BLaER1 (cell line): ENCODE measurements at regions not wholly inside any gene's neighbourhood (a gene's known extent, or its start where the extent isn't known, plus 50 kb on each side); places are given as distances from the start of the nearest gene placed in this dataset.

Experiments used
- H3K27ac ChIP-seq: shearing (Covaris generic); formaldehyde crosslinking; 2 replicates; pipeline ENCODE4 v1.8.1; 2022
- H3K27me3 ChIP-seq: shearing (Covaris generic); formaldehyde crosslinking; 2 replicates; pipeline ENCODE4 v1.8.1; 2022
- H3K36me3 ChIP-seq: shearing (Covaris generic); formaldehyde crosslinking; 2 replicates; pipeline ENCODE4 v1.8.1; 2022
- H3K4me1 ChIP-seq: shearing (Covaris generic); formaldehyde crosslinking; 2 replicates; pipeline ENCODE4 v1.8.1; 2022
- H3K4me2 ChIP-seq: shearing (Covaris generic); formaldehyde crosslinking; 2 replicates; pipeline ENCODE4 v1.8.1; 2022
- H3K4me3 ChIP-seq: shearing (Covaris generic); formaldehyde crosslinking; 2 replicates; pipeline ENCODE4 v1.8.1; 2022
- H3K9ac ChIP-seq: shearing (Covaris generic); formaldehyde crosslinking; 2 replicates; pipeline ENCODE4 v1.8.1; 2022
- H3K9me3 ChIP-seq: shearing (Covaris generic); formaldehyde crosslinking; 2 replicates; pipeline ENCODE4 v1.8.1; 2022
- H4K20me1 ChIP-seq: shearing (Covaris generic); formaldehyde crosslinking; 2 replicates; pipeline ENCODE4 v1.8.1; 2022
- Cebpa-rat ChIP-seq: shearing (Covaris generic); IDR thresholded peaks from 2 replicates; pipeline ENCODE4 v1.8.1; 2022

GRCh38 chr4:163077680-163078079 is 89.0 kb downstream of the NAF1 start:
- Histone ChIP-seq H3K4me2 (no peak overlapping the region), H3K36me3 (no peaks in the 10 kb centered on the region), H3K9ac (no peak overlapping the region), H3K27me3 (no peaks in the 10 kb centered on the region), H3K4me3 (no peak overlapping the region), H3K27ac (no peak overlapping the region), H4K20me1 (no peaks in the 10 kb centered on the region), H3K4me1 (no peaks in the 10 kb centered on the region), H3K9me3 (no peaks in the 10 kb centered on the region)
- no peak for TF ChIP-seq Cebpa-rat

GRCh38 chr4:163072222-163072621 is 94.5 kb downstream of the NAF1 start:
- H3K27ac ChIP-seq, result no peak overlapping the region
- no peak overlapping the region for H3K4me3 ChIP-seq
- no peaks in the 10 kb centered on the region for H3K27me3 ChIP-seq
- H3K4me1 ChIP-seq, result no peaks in the 10 kb centered on the region
- H4K20me1 ChIP-seq, result no peaks in the 10 kb centered on the region
- no peak overlapping the region for H3K9ac ChIP-seq
- H3K4me2 ChIP-seq, result no peak overlapping the region
- no peaks in the 10 kb centered on the region for H3K36me3 ChIP-seq
- no peak for TF ChIP-seq Cebpa-rat
- H3K9me3 ChIP-seq, result no peaks in the 10 kb centered on the region

GRCh38 chr4:163071308-163071707 is 95.4 kb downstream of the NAF1 start:
- Histone ChIP-seq H3K27me3 (no peaks in the 10 kb centered on the region), H3K4me1 (no peaks in the 10 kb centered on the region), H3K27ac (no peak overlapping the region), H3K4me3 (no peak overlapping the region), H3K9me3 (no peaks in the 10 kb centered on the region), H3K9ac (no peak overlapping the region), H4K20me1 (no peaks in the 10 kb centered on the region), H3K36me3 (no peaks in the 10 kb centered on the region), H3K4me2 (no peak overlapping the region)
- no peak for TF ChIP-seq Cebpa-rat

DNA sequence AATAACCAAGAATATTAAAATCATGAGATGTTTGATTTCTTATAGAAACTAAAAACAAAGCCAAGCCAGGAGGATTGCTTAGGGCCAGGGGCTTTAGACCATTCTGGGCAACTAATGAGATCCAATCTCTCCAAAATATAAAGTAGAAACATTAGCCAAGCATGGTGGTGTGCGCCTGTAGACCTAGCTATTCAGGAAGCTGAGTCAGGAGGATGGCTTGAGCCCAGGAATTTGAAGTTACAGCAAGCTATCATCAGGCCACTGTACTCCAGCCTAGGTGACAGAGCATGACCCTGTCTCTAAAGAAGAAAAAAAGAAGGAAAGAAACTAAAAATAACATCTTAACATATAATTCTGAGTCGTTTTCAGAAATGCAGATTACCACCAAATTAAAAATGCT is 96.7 kb downstream of the NAF1 start:
- no peaks in the 10 kb centered on the region for H3K4me1 ChIP-seq
- H3K9ac ChIP-seq, result no peak overlapping the region
- no peak overlapping the region for H3K4me3 ChIP-seq
- no peaks in the 10 kb centered on the region for H4K20me1 ChIP-seq
- no peak for TF ChIP-seq Cebpa-rat
- no peaks in the 10 kb centered on the region for H3K27me3 ChIP-seq
- H3K9me3 ChIP-seq, result no peaks in the 10 kb centered on the region
- H3K27ac ChIP-seq, result no peak overlapping the region
- no peaks in the 10 kb centered on the region for H3K36me3 ChIP-seq
- H3K4me2 ChIP-seq, result no peak overlapping the region

DNA sequence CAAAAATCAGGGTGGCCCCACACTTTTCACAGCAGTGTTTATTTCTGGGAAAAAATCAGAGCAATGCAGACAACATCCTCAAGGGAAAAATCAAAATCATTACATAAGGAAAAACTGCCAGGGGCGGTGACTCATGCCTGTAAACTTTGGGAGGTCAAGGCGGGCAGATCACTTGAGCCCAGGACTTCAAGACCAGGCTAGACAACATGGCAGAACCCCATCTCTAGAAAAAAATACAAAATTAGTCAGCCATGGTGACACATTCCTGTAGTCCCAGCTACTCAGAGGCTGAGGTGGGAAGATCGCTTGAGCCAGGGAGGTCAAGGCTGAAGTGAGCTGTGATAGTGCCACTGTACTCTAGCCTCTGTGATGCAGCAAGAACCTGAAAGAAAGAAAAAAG is 102.8 kb downstream of the NAF1 start:
- no peak for TF ChIP-seq Cebpa-rat
- Histone ChIP-seq H3K9ac (no peak overlapping the region), H3K4me1 (no peaks in the 10 kb centered on the region), H3K4me2 (no peak overlapping the region), H4K20me1 (no peaks in the 10 kb centered on the region), H3K27ac (no peak overlapping the region), H3K36me3 (no peaks in the 10 kb centered on the region), H3K4me3 (no peak overlapping the region), H3K27me3 (no peaks in the 10 kb centered on the region), H3K9me3 (no peaks in the 10 kb centered on the region)

- Histone ChIP-seq H3K4me1 (no peaks in the 10 kb centered on the region), H3K36me3 (no peaks in the 10 kb centered on the region), H3K27ac (no peak overlapping the region), H3K27me3 (no peaks in the 10 kb centered on the region), H4K20me1 (no peaks in the 10 kb centered on the region), H3K9ac (no peak overlapping the region), H3K4me2 (no peak overlapping the region), H3K4me3 (no peak overlapping the region), H3K9me3 (no peaks in the 10 kb centered on the region)
- no peak for TF ChIP-seq Cebpa-rat
These were observed 118.2 kb downstream of the NAF1 start for GRCh38 chr4:163048447-163048846.

DNA sequence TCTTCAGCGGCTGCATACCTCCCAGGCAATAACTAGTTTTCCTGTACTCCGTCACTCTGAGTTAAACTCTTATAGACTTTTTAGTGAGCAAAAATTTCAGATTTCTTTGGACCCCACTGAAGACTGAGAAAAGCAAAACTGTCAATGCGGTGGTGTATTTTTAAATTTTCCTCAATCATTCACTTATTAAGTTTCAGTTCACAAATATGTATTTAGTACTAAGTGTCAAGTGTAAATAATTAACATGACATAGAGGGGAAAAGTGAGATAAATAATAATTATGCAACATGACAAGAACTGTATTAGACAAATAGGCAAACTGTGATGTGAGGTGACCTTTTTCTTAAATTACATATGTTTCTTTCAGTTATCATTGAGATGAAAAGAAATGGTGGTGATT is 124.4 kb downstream of the NAF1 start:
- H3K27ac ChIP-seq, result no peak overlapping the region
- H3K27me3 ChIP-seq, result no peaks in the 10 kb centered on the region
- no peaks in the 10 kb centered on the region for H4K20me1 ChIP-seq

GRCh38 chr4:163017135-163017534 is 149.6 kb downstream of the NAF1 start:
- no peak overlapping the region for H3K4me2 ChIP-seq
- H4K20me1 ChIP-seq, result no peaks in the 10 kb centered on the region
- H3K27ac ChIP-seq, result no peak overlapping the region
- TF ChIP-seq Cebpa-rat, result no peak
- H3K9me3 ChIP-seq, result no peaks in the 10 kb centered on the region
- H3K36me3 ChIP-seq, result no peaks in the 10 kb centered on the region
- no peak overlapping the region for H3K4me3 ChIP-seq
- no peaks in the 10 kb centered on the region for H3K27me3 ChIP-seq
- H3K9ac ChIP-seq, result no peak overlapping the region
- H3K4me1 ChIP-seq, result no peaks in the 10 kb centered on the region

More for the DNA sequence above, 124.4 kb downstream of the NAF1 start:
- Histone ChIP-seq H3K36me3 (no peaks in the 10 kb centered on the region), H3K9me3 (no peaks in the 10 kb centered on the region), H3K4me2 (no peak overlapping the region), H3K9ac (no peak overlapping the region), H3K4me1 (no peaks in the 10 kb centered on the region), H3K4me3 (no peak overlapping the region)
- no peak for TF ChIP-seq Cebpa-rat

DNA sequence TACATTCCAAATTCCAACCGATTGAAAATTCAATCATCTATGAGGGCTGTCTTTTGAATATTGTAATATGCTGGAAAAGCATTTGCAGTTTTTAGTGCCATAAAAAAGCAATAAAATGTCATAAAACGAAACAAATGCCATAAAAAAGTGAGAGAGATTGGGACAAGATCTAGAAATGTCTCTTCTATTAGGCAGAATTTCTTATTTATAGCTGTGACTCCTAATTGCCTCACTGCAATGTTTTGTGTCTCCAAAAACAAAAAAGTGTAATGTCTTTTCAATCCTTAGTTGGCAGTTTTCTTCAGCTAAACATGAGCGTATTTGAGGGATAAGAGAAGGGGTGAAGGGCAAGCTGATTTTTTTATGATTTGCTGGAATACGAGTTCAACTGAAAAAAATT is 153.9 kb downstream of the NAF1 start:
- no peak overlapping the region for H3K4me2 ChIP-seq
- no peaks in the 10 kb centered on the region for H3K36me3 ChIP-seq
- H3K9ac ChIP-seq, result no peak overlapping the region
- TF ChIP-seq Cebpa-rat, result no peak
- no peaks in the 10 kb centered on the region for H4K20me1 ChIP-seq
- H3K4me3 ChIP-seq, result no peak overlapping the region
- no peaks in the 10 kb centered on the region for H3K9me3 ChIP-seq
- H3K27me3 ChIP-seq, result no peaks in the 10 kb centered on the region
- H3K4me1 ChIP-seq, result no peaks in the 10 kb centered on the region
- no peak overlapping the region for H3K27ac ChIP-seq

- Histone ChIP-seq H3K4me1 (no peaks in the 10 kb centered on the region), H3K4me3 (no peak overlapping the region), H3K27me3 (no peaks in the 10 kb centered on the region), H3K4me2 (no peak overlapping the region), H3K9me3 (0 out of 2 replicates have a peak, but pooled peaks cover 10% of the 10 kb centered on the region), H4K20me1 (no peaks in the 10 kb centered on the region), H3K27ac (no peak overlapping the region), H3K9ac (no peak overlapping the region), H3K36me3 (no peaks in the 10 kb centered on the region)
- TF ChIP-seq Cebpa-rat, result no peak
These were observed 162.7 kb downstream of the NAF1 start for GRCh38 chr4:163003979-163004378.

GRCh38 chr4:162988530-162988929 is 178.2 kb downstream of the NAF1 start:
- no peak for TF ChIP-seq Cebpa-rat
- Histone ChIP-seq H3K9ac (no peak overlapping the region), H3K4me3 (no peak overlapping the region), H3K27me3 (no peaks in the 10 kb centered on the region), H4K20me1 (no peaks in the 10 kb centered on the region), H3K27ac (no peak overlapping the region), H3K9me3 (no peaks in the 10 kb centered on the region), H3K36me3 (no peaks in the 10 kb centered on the region), H3K4me1 (no peaks in the 10 kb centered on the region), H3K4me2 (no peak overlapping the region)
